HG02571 (cell line): ENCODE measurements at regions not wholly inside any gene's neighbourhood (a gene's known extent, or its start where the extent isn't known, plus 50 kb on each side); places are given as distances from the start of the nearest gene placed in this dataset.
"Not testable (repeated sequence)": the region's sequence is repeated elsewhere in the genome, so short reads cannot be mapped to it uniquely, and the experiment has no call there.

Experiments used
- ATAC-seq: cut with Tn5 transposase; IDR thresholded peaks from one replicate; pipeline ENCODE4 v1.9.1; 2021; ENCODE audit warnings: mild to moderate bottlenecking, moderate library complexity; ENCODE audit not compliant: unreplicated experiment

DNA sequence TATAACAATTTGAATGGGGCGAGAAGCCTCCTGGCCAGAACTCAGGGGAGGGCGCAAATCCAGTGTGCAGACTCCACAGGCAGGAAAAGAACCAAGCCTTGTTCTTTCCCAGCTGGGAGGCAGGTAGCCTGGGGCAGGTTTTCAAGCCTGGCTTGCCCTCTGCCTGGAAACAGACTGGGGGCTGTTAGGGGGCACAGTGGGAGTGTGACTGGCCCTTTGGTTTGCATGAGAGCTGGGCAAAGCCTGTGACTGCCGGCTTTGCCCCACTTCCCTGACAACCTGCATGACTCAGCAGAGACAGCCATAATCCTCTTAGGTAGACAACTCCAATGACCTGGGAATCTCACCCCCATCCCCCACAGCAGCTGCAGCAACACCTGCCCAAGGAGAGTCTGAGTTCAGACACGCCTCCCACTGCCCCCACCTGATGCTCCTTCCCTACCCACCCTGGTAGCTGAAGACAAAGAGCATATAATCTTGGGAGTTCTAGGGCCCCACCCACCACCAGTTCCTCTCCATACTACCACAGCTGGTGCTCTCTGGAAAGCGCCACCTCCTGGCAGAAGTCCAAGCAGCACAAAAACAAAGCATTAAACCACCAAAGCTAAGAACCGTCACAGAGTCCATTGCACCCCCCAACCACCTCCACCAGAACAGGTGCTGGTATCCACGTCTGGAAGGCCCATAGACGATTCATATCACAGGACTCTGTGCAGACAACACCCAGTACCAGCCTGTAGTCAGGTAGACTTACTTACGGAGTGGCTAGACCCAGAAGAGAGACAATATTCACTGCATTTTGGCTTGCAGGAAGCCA, 402.5 kb downstream of the STK39 start:
- no peak for ATAC-seq

DNA sequence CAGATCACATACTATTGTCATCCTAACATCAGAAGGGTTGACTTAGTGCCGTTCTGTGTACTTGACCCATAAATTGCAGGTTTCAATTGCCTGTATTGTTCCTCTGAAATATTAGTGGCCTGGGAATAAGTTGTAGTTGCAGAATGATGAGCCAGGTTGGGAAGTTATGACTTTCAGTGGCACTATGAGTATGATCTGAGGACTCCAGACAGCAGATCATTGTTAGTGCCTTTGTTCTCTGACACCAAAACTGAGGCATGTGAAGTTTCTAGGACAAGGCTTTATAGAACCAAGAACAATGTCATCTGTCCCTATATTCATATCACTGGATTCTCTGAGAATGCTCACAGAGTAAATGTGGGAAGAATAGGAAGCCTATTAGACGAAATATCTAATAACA, 403.7 kb downstream of the STK39 start:
- ATAC-seq = no peak

DNA sequence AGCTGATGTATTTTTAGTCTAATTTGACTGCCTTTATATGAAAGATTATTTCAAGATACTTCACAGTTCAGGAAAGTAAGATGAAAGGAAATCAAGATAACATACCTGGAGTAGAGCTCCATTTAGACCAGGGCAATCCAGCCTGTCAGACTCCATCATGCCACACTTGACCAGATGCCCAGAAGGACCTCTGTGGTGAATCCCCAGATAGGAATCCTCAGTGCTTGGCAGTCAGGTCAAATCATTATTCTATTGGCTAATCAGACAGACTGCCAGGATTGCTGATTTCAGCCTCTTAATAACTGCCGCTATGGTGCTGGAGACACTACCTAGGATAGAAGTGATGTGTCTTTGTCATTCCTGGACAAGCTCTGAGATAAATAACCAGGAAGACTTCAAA, 404.2 kb downstream of the STK39 start:
- ATAC-seq = no peak

DNA sequence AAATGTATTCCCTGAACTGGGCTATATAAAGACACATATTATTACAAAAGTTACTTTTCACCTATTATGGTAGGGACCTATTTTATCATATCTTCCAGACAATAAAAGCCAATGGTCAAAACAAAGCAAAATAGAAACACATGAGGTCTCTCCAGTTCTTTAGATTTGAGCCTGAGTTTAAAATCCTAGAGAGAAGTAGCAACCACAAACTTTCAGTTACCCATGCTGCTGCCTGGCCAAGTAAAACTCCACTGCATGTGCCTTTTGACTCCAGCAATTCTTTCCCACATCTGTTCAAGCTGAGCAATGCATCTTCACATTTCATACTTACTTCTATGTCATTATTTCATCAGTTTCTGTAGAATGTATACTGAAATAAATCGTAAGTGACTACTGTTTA, 405.3 kb downstream of the STK39 start:
- no peak for ATAC-seq

DNA sequence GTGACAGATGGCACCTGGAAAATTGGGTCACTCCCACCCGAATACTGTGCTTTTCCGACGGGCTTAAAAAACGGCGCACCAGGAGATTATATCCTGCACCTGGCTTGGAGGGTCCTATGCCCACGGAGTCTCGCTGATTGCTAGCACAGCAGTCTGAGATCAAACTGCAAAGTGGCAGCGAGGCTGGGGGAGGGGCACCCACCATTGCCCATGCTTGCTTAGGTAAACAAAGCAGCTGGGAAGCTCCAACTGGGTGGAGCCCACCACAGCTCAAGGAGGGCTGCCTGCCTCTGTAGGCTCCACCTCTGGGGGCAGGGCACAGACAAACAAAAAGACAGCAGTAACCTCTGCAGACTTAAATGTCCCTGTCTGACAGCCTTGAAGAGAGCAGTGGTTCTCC, 412.1 kb downstream of the STK39 start:
- not testable (repeated sequence) for ATAC-seq

DNA sequence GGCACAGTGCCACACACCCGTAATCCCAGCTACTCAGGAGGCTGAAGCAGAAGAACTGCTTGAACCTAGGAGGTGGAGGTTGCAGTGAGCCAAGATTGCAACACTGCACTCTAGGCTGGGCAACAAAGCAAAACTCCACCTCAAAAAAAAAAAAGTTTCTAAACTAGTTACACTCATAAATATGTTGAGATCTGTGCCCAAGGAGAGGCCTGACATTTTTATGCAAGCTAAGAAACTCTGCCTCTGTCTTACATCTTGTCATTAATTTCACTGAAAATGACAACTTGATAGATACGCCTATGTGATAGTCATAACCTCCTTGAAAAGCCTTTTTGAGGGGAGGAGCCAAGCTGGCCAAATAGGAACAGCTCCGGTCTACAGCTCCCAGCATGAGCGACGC, 412.7 kb downstream of the STK39 start:
- ATAC-seq = no peak

DNA sequence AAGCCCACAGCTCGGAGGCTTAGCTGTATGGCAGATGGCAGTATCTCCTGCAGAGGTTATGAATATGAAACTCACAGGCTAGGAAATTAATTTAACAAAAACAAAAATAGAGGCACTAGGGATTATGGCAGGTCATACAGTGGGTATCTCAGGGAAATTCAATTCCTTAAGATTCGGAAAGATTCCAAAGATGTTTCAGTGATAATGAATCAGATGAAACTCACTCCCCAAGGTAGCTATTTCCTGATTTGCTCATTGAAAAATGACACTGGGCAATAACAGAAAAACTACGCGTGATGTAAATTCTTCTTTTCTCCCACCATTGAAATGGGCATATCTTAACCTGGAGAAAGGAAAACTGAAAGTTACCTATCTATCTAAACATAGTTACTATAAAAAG, 414.1 kb downstream of the STK39 start:
- ATAC-seq = no peak

DNA sequence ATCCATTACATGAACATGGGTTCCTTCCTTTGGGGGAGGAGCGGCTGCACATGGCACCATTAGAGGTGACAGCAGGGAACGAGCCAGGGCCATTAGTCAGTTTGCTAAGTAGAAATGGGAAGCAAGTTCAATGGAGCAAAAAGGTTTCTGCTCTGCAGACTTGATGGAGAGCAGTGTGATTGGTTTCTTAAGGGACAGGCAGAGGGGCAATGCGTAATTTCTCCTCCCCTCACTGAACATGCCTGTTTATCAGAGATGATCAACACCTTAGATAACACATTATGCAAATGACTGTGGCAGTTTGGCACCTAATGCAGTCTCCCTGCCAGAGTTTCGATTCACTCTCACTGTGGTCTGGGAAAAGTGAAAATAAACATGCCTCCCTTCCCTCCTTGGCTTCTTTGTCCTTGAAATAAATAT, 414.5 kb downstream of the STK39 start:
- no peak for ATAC-seq

DNA sequence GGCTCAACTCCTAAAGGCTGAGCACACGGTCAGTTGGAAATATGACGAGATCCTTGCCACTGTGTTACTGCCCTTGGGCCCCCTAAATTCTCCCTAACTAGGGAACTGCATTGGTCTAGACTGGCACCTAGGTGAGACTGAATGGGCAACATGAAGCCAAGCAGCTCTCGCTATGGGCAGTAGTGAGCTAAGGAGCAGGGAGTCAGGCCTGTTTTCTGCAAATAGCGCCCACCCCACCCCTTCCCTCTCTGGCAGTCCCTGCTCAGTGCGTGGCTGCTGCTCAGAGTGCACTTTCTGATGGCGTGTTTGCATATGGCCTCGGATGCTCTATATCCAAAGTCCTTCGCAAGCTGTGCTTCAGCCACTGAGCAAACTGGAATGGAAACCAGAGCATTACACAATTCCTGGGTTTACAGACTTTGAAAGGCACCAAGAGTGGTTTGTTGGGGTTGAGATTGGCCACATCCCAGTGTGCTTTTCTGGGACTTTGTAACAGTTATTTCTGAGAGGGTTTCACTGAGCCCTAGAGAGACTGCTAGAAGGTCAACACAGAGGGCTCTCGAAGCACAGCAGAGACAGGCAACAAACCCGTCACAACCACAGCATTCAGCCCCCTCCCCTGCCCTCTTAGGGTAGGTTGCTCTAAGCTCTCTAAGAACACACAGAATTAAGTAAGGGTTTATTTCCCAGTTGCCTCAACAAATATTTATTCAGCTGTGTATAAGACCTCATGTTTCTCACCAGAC, 419.9 kb downstream of the STK39 start:
- ATAC-seq = no peak

DNA sequence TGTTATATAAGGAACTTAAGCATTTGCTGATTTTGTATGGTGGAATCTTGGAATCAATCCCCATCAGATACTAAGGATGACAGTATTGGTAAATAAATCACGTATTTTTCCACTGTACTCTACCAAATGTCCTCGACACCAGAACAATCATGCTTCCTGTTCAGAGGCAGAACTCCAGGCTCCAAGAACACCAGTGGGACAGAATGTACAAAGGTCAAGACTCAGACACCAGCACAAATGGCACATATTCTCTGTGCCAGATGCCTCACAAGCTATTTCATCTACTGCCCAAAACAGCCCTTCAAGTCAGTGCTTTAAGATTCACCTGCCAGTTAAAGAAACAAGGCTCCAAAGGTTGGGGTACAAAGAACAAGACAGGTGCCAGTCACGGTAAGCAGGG, 420.5 kb downstream of the STK39 start:
- ATAC-seq = no peak

DNA sequence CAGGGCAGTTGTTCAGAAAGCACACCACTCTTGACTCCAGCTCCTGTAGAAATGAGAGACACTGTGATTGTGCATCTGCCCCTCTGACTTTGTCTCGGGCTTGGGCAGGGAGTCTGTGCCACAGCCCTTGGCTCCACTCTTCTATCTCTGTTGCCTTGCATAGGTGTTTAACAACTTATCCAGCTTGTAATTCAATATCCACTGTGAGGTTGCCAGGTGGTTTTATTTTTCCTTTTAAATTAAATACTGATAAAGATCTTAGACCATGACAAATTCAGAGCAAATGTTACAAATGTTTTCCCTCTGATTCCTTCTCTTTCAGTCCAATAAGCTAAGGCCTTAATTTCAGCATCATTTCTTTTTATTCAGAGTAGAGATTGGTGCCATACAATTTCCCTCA, 421.7 kb downstream of the STK39 start:
- ATAC-seq = no peak

DNA sequence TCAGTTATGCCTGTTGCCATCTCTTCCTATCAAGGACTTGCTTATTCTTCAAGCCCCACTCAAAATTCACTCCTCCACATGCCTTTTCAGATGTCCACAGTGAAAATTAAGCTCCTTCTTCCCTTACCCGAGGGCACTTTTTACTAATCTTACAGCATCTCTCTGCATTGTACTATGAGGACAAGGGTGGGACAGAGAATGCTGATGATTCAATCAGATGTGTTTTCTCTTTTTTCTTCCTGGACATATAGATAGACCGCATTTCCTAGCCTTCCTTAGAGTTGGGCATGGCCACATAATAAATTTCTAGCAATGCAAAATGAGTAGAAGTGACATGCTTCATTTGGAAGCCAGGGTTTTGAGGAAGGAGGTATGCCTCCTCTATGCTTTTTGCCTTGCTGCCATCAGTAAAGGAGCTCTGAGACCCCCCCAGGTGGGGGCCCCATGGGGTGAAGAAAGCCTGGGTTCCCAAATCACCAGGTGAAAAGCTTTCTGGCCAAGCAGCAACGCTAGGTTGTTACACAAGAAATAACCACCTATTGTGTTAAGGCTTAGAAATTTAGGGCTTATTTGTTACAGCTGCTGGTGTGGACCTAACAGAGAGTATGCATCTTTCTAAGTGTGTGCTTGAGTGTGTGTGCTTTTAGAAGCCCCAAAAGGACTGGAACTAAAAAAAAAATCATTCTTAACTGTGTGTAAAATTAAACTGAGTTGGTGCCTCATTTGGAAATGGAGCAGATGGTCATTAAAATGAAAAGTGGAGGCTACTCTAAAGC, 424.5 kb downstream of the STK39 start:
- no peak for ATAC-seq

DNA sequence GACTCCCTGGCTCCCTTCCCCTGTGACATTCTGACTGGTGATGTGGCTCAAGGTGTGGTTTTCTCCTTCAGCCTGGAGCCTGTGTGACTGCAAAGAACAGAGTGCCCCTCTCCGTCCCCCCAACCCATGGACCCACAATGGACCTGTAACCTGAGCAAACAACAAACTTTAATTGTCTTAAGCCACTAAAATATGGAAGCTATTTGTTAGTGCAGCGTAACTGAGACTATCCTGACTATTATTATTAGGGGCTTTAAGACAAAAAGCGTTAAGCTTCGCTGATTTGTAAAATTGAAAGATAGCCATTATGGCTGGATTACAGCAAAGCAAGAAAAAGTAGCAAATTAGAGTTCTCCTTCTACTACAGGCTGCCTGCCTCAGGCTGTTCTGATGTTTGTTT, 426.9 kb downstream of the STK39 start:
- ATAC-seq = no peak

DNA sequence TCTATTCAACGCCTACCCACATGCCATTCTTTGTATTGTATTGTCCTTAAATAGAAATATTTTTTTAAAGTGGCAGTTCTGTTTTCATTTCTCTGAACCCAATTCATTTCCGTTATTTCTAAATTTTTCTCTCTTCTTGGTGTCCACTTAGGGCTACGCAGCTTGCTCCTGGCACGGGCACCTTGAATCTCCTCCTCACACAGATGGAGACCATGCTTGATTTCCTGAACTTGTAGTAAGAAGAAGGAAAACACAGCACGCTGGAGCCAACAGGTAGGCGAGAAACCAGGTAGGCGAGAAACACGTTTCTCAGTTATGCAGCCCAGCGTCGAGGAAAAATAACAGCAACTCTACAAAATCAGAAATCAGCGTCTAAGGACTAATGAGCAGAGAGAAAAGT, 428.9 kb downstream of the STK39 start:
- no peak for ATAC-seq

DNA sequence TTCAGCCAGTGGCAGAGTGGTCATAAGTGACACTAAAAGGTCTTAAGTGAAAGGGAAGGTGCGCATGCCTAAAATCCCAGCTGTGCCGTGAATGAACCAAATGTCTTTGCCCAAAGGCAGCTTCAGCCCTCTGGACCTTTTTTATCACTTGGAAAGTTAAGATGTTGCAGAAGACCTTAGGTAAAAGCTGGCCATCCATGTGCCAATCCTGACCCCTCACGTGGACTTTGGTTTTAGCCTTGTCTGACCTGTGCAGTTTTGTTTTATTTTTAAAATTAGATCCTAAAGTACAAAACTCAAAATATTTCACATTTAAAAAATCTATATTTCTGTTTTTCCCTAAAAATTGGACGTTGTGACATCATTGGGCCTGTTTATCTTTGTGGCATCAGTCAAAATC, 429.5 kb downstream of the STK39 start:
- no peak for ATAC-seq

DNA sequence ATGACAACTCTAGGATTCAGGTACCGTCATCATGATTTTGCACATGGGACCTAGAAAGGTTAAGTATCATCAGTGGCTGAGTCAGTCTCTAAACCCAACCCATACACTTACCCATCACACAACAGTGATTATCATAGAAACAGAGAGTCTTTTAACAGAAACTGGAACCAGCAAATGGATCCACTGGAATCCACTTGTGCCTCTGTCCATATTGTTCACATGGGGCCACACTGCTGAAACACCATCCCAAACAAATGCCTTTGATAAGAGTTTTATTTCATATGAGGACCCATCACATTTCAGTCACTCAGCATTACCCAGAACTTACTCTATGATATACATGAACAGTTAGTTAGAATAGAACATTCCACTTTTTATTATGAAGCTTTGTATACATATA, 430.0 kb downstream of the STK39 start:
- ATAC-seq = no peak

DNA sequence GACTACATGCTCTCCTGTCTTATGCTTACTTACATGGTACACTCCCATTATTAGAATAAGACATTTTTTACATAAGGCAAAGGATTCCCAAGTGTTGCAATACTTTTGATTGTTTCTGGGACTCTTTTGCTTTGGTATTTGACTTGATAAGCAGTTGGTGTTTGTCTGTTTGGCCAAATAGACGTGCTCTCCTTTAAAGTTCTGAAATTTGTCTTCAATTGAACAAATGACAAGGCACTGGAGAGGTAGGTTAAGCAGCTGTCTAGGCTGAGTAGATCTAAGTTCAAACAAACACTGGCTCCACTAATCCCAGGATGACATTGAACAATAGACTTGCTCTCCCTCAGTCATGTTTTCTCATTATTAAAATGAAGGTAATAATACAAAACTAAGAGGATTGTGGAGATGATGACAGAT, 430.5 kb downstream of the STK39 start:
- no peak for ATAC-seq

DNA sequence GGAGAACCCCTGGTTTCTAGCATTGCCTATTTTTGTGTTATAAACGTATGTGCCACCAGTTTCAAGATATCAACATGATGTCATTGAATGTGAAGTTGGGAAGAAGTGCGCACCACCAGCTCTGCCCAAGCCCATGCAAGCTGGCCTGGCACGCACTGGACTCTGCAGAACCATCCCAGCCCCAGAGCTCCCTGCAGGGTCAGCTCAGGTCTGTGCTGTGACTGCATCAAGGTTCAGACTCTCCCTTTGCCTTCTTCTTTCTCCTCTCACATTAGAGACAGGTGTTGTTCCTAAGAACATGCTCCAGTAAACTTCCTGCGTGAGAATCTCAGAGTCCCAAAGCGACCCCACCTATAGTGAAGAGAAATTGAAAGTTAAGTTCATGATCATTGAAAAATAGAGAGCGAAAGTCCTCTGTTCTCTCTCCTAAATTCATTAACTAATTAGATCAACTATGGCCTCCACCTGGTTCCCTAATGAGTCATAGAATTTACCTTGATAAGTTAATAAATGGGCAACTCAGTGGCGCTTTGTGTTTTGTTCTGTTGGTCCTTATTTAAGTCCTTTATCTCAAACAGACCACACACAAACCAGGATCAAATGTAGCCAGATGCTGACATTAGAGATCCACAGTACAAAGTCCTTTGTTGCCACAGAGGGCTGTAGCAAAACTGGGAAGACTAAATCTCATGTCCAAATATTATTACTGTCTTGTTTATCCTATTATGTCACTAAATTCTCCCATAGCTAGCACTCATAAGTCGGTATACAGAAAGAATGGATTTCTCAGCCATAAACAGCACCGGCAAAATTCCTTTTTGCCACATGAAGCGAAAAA, 432.3 kb downstream of the STK39 start:
- no peak for ATAC-seq

DNA sequence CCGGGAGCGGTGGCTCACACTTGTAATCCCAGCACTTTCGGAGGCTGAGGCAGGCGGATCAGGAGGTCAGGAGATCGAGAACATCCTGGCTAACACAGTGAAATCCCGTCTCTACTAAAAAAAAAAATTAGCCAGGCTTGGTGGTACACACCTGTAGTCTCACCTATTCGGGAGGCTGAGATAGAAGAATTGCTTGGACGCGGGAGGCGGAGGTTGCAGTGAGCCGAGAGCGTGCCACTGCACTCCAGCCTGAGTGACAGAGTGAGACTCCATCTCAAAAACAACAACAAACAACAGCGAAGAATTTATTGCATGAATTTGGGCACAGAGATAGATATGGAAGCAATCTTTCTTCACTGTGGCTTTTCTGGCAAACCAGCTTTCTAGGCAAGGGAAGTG, 432.9 kb downstream of the STK39 start:
- not testable (repeated sequence) for ATAC-seq

DNA sequence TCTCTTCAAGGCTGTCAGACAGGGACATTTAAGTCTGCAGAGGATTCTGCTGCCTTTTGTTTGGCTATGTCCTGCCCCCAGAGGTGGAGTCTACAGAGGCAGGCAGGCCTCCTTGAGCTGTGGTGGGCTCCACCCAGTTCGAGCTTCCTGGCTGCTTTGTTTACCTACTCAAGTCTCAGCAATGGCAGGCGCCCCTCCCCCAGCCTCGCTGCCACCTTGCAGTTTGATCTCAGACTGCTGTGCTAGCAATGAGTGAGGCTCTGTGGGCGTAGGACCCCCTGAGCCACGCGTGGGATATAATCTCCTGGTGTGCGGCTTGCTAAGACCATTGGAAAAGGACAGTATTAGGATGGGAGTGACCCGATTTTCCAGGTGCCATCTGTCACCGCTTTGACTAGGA, 437.6 kb downstream of the STK39 start:
- ATAC-seq = not testable (repeated sequence)
